A673 (cell line): ENCODE measurements at regions not wholly inside any gene's neighbourhood (a gene's known extent, or its start where the extent isn't known, plus 50 kb on each side); places are given as distances from the start of the nearest gene placed in this dataset.

ENCODE experiments used
- BruUV-seq: library from RNA; stranded (reverse); fragments of 400-500 nt; replicated peaks from 2 replicates; lab custom pipeline; 2021; lab: Mats Ljungman, UMichigan
- CTCF ChIA-PET: fragments of 300-600 bp; sonication (Branson Sonifier 250); formaldehyde crosslinking; loops from one replicate; lab custom pipeline; 2022; ENCODE audit warnings: antibody characterized with exemption; lab: Charles Lee
- POLR2A ChIA-PET: fragments of 300-600 bp; sonication (Branson Sonifier 250); formaldehyde crosslinking; loops from one replicate; lab custom pipeline; 2022; ENCODE audit warnings: antibody characterized with exemption; ENCODE audit not compliant: low non-redundant PET; lab: Charles Lee
- DNase-seq: peaks from one replicate; pipeline ENCODE4 v3.0.0-alpha.2; 2015; ENCODE audit warnings: low spot score
- H3K27ac ChIP-seq: fragments of 200-600 bp; sonication (generic); 2 replicates; pipeline ENCODE4 v1.5.1; 2016; ENCODE audit warnings: mixed run types, low read depth, mild to moderate bottlenecking, mixed read lengths, antibody characterized with exemption, low read length; ENCODE audit not compliant: poor library complexity, severe bottlenecking
- H3K27me3 ChIP-seq: fragments of 200-600 bp; sonication (generic); replicated peaks from 2 replicates; pipeline ENCODE4 v1.6.1; 2017; ENCODE audit warnings: mixed run types, low read depth, mild to moderate bottlenecking, mixed read lengths, antibody characterized with exemption, low read length; ENCODE audit not compliant: insufficient read depth, poor library complexity
- H3K36me3 ChIP-seq: fragments of 200-600 bp; sonication (generic); 2 replicates; pipeline ENCODE4 v1.6.1; 2016; ENCODE audit warnings: mixed run types, mild to moderate bottlenecking, mixed read lengths, antibody characterized with exemption, low read length; ENCODE audit not compliant: insufficient read depth, poor library complexity, severe bottlenecking
- H3K4me1 ChIP-seq: fragments of 200-600 bp; sonication (generic); 2 replicates; pipeline ENCODE4 v1.6.1; 2017; ENCODE audit warnings: mixed run types, mild to moderate bottlenecking, mixed read lengths, antibody characterized with exemption, low read length; ENCODE audit not compliant: insufficient read depth, poor library complexity, severe bottlenecking
- H3K4me3 ChIP-seq: fragments of 200-600 bp; sonication (generic); 2 replicates; pipeline ENCODE4 v1.5.1; 2016; ENCODE audit warnings: low read depth, mixed run types, mild to moderate bottlenecking, mixed read lengths, low read length; ENCODE audit not compliant: poor library complexity, severe bottlenecking
- H3K9me3 ChIP-seq: fragments of 200-600 bp; sonication (generic); 2 replicates; pipeline ENCODE4 v1.6.1; 2016; ENCODE audit warnings: mixed run types, low read depth, mild to moderate bottlenecking, mixed read lengths, antibody characterized with exemption, low read length; ENCODE audit not compliant: poor library complexity, severe bottlenecking
- CTCF ChIP-seq: fragments of 300-800, 200-600 bp; sonication (generic); conservative IDR thresholded peaks from 2 replicates; pipeline ENCODE4 v1.5.1; 2017; ENCODE audit warnings: low read depth, mild to moderate bottlenecking, antibody characterized with exemption, low read length, moderate library complexity, mixed read lengths
- EZH2 ChIP-seq: fragments of 200-600 bp; sonication (generic); IDR thresholded peaks from 2 replicates; pipeline ENCODE4 v1.6.1; 2017; ENCODE audit warnings: borderline replicate concordance, low read depth, mild to moderate bottlenecking, mixed read lengths, antibody characterized with exemption, low read length; ENCODE audit not compliant: poor library complexity, severe bottlenecking
- intact Hi-C: fragments of 100-400 bp; cut with micrococcal nuclease; formaldehyde crosslinking; loops from one replicate; pipeline ENCODE4 v1.10.0; 2022; ENCODE audit not compliant: unreplicated experiment

GRCh38 chr6:163710532-163711470 is 296.3 kb downstream of the QKI start:
- Histone ChIP-seq H3K27me3 (no peaks in the 10 kb centered on the region), H3K27ac (no peak overlapping the region), H3K36me3 (no peaks in the 10 kb centered on the region), H3K4me1 (no peaks in the 10 kb centered on the region), H3K9me3 (no peaks in the 10 kb centered on the region), H3K4me3 (no peak overlapping the region)
- POLR2A ChIA-PET, result no interaction called here
- CTCF ChIA-PET, result no interaction called here
- TF ChIP-seq EZH2 (no peak), CTCF (no peak)
- no TSS peak for BruUV-seq
- DNase-seq, result no peak
- intact Hi-C loops, result no loop called here

DNA sequence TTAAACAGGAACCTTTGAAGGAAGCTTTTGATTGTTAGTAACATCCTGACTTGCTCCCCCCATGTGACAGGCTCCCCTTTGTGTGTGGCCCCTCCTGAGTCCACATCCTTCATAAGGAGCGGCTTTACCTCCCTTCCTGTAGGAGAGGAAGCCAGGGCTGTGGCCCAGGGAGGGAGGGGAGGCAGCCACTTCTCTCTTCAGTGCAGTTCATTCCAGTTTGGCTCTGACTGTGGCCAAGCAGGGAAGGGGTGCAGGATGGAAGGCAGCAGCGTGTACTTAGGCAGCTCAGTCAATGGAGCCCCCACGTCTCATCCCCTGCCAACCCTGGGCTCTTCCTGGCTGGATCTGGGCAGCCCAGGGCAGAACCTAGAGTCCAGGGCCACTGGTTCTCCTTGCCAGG is 295.2 kb downstream of the QKI start:
- Histone ChIP-seq H3K27me3 (no peaks in the 10 kb centered on the region), H3K4me3 (no peak overlapping the region), H3K36me3 (no peaks in the 10 kb centered on the region), H3K27ac (no peak overlapping the region), H3K4me1 (no peaks in the 10 kb centered on the region), H3K9me3 (no peaks in the 10 kb centered on the region)
- TF ChIP-seq CTCF (no peak), EZH2 (no peak)
- CTCF ChIA-PET, result no interaction called here
- no TSS peak for BruUV-seq
- POLR2A ChIA-PET, result no interaction called here
- DNase-seq, result no peak
- intact Hi-C loops, result no loop called here

DNA sequence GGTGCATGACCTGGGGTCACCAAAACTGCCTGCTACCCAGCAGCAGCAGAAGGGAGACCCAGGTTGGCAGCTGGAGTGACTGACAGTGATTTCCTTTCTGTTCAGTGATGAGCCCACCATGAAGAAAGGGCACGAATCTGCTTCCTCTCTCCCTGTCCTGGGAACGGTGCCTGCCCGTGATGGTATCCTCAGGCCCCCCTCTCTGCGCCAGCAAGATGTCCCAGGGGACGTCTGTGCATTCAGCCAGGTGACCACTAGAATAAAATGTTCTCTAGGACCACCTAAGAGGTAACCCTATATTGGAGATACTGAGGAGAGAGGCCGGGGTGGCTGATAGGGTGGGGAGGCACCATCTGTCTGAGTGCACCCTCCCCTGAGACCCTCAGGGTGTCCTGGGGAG is 294.7 kb downstream of the QKI start:
- Histone ChIP-seq H3K4me3 (no peak overlapping the region), H3K36me3 (no peaks in the 10 kb centered on the region), H3K4me1 (no peaks in the 10 kb centered on the region), H3K9me3 (no peaks in the 10 kb centered on the region), H3K27me3 (no peaks in the 10 kb centered on the region), H3K27ac (no peak overlapping the region)
- TF ChIP-seq EZH2 (no peak), CTCF (no peak)
- DNase-seq, result no peak
- ChIA-PET POLR2A (no interaction called here), CTCF (no interaction called here)
- intact Hi-C loops, result no loop called here
- no TSS peak for BruUV-seq
